ENCODE measurements at regions not wholly inside any gene's neighbourhood (a gene's known extent, or its start where the extent isn't known, plus 50 kb on each side); places are given as distances from the start of the nearest gene placed in this dataset.

DNA sequence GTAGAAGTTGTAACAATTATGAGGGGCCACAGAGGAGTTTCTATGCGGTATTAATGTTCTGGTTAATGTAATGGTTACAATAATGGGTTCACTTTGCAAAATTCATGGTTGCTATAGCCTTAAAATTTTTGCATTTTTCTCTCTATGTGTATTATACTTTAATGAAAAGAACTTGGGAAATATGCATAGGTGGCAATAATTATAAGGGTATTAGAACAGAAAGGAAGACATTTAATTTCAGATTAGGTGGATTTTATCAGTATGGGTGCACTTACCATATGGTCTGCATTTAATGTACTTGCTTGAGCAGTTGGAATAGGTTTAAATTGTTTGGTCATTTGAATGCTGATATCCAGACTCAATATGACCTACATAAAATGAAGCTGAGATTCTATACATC lies 161.6 kb upstream of the TACR1 start:
- Histone ChIP-seq H3K27me3 (ENCODE audit: control insufficient read depth, low read length) (no peaks in the 10 kb centered on the region), H3K79me2 (ENCODE audit: control insufficient read depth, low read length) (no peaks in the 10 kb centered on the region), H4K20me1 (ENCODE audit: control insufficient read depth, insufficient read depth, low read depth, low read length) (no peaks in the 10 kb centered on the region), H3K9me3 (ENCODE audit: control insufficient read depth, insufficient read depth, low read length) (no peaks in the 10 kb centered on the region), H3K36me3 (ENCODE audit: control insufficient read depth, low read length) (no peaks in the 10 kb centered on the region), H3K4me2 (ENCODE audit: low read length) (no peak overlapping the region), H3K9me2 (replicated peaks; ENCODE audit: control insufficient read depth, low read length) (no peaks in the 10 kb centered on the region), H3K4me1 (ENCODE audit: control insufficient read depth, low read length) (no peaks in the 10 kb centered on the region), H3F3A (ENCODE audit: control insufficient read depth, insufficient read depth) (no peaks in the 10 kb centered on the region), H3K27ac (ENCODE audit: low read depth, low read length) (no peak overlapping the region), H3K4me3 (ENCODE audit: low read length) (no peak overlapping the region)
- no peak for TF ChIP-seq CTCF (IDR thresholded peaks at IDR 0.05; ENCODE audit: low read depth, low read length, poor library complexity, severe bottlenecking)
- no peak for TF ChIP-seq EZH2phosphoT487 (IDR thresholded peaks at IDR 0.05; ENCODE audit: borderline replicate concordance, low read length)

DNA sequence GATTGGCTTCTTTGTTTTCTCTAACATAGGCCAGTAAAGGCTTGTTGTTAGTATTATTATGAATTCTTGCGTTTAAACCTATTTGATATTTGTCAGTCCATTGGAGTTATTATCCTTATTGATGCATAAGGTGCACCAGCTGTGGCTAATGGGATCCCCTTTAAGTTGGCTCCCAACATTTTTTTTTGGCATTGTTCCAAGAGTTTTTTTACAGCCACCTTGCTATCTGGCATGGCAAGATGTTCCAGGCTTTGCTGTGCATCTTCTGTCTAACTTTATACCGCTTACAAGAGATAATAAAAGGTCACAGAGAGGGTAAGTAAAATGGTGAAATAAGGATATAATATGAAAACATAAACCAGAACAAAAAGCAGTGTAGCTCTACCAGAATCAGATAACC lies 157.5 kb upstream of the TACR1 start:
- Histone ChIP-seq H3K36me3 (ENCODE audit: control insufficient read depth, low read length) (no peaks in the 10 kb centered on the region), H3K4me3 (ENCODE audit: low read length) (no peak overlapping the region), H3K9me2 (replicated peaks; ENCODE audit: control insufficient read depth, low read length) (no peaks in the 10 kb centered on the region), H3K27me3 (ENCODE audit: control insufficient read depth, low read length) (no peaks in the 10 kb centered on the region), H3K9me3 (ENCODE audit: control insufficient read depth, insufficient read depth, low read length) (no peaks in the 10 kb centered on the region), H3K79me2 (ENCODE audit: control insufficient read depth, low read length) (no peaks in the 10 kb centered on the region), H3K4me2 (ENCODE audit: low read length) (no peak overlapping the region), H4K20me1 (ENCODE audit: control insufficient read depth, insufficient read depth, low read depth, low read length) (no peaks in the 10 kb centered on the region), H3F3A (ENCODE audit: control insufficient read depth, insufficient read depth) (no peaks in the 10 kb centered on the region), H3K27ac (ENCODE audit: low read depth, low read length) (no peak overlapping the region), H3K4me1 (ENCODE audit: control insufficient read depth, low read length) (no peaks in the 10 kb centered on the region)
- no peak for TF ChIP-seq EZH2phosphoT487 (IDR thresholded peaks at IDR 0.05; ENCODE audit: borderline replicate concordance, low read length)
- TF ChIP-seq CTCF (IDR thresholded peaks at IDR 0.05; ENCODE audit: low read depth, low read length, poor library complexity, severe bottlenecking), result no peak

DNA sequence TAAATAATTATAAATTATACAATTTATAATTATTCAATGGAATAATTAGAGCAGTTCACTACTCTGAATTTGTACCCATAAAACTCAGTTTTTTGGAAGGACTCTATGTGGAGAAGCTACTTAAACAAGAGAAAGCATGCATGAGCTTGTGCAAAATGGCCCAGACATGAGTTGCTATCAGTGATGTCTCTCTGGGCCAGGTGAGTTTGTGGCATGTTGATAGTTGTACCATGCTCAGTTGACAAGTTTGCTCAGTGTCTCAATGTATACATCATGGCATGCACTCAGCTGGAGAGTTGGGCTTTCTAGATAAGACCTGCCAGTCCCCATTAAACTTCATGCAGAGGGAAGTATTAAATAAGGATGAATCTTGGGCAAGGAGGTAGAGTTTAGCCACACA lies 153.8 kb upstream of the TACR1 start:
- no peaks in the 10 kb centered on the region for H3K4me1 ChIP-seq (ENCODE audit: control insufficient read depth, low read length)
- H3K36me3 ChIP-seq (ENCODE audit: control insufficient read depth, low read length), result no peaks in the 10 kb centered on the region
- TF ChIP-seq EZH2phosphoT487 (IDR thresholded peaks at IDR 0.05; ENCODE audit: borderline replicate concordance, low read length) (no peak), CTCF (IDR thresholded peaks at IDR 0.05; ENCODE audit: low read depth, low read length, poor library complexity, severe bottlenecking) (no peak)
- H3F3A ChIP-seq (ENCODE audit: control insufficient read depth, insufficient read depth), result no peaks in the 10 kb centered on the region
- H3K4me3 ChIP-seq (ENCODE audit: low read length), result no peak overlapping the region
- no peak overlapping the region for H3K27ac ChIP-seq (ENCODE audit: low read depth, low read length)
- no peak overlapping the region for H3K4me2 ChIP-seq (ENCODE audit: low read length)
- H3K27me3 ChIP-seq (ENCODE audit: control insufficient read depth, low read length), result no peaks in the 10 kb centered on the region
- H4K20me1 ChIP-seq (ENCODE audit: control insufficient read depth, insufficient read depth, low read depth, low read length), result no peaks in the 10 kb centered on the region
- no peaks in the 10 kb centered on the region for H3K9me3 ChIP-seq (ENCODE audit: control insufficient read depth, insufficient read depth, low read length)
- H3K79me2 ChIP-seq (ENCODE audit: control insufficient read depth, low read length), result no peaks in the 10 kb centered on the region
- no peaks in the 10 kb centered on the region for H3K9me2 ChIP-seq (replicated peaks; ENCODE audit: control insufficient read depth, low read length)

GRCh38 chr2:75348307-75348706 lies 149.0 kb upstream of the TACR1 start:
- H3K79me2 ChIP-seq (ENCODE audit: control insufficient read depth, low read length), result no peaks in the 10 kb centered on the region
- H3K9me3 ChIP-seq (ENCODE audit: control insufficient read depth, insufficient read depth, low read length), result no peaks in the 10 kb centered on the region
- no peaks in the 10 kb centered on the region for H3F3A ChIP-seq (ENCODE audit: control insufficient read depth, insufficient read depth)
- no peaks in the 10 kb centered on the region for H4K20me1 ChIP-seq (ENCODE audit: control insufficient read depth, insufficient read depth, low read depth, low read length)
- no peaks in the 10 kb centered on the region for H3K36me3 ChIP-seq (ENCODE audit: control insufficient read depth, low read length)
- H3K4me1 ChIP-seq (ENCODE audit: control insufficient read depth, low read length), result no peaks in the 10 kb centered on the region
- TF ChIP-seq CTCF (IDR thresholded peaks at IDR 0.05; ENCODE audit: low read depth, low read length, poor library complexity, severe bottlenecking) (no peak), EZH2phosphoT487 (IDR thresholded peaks at IDR 0.05; ENCODE audit: borderline replicate concordance, low read length) (no peak)
- H3K27ac ChIP-seq (ENCODE audit: low read depth, low read length), result no peak overlapping the region
- H3K27me3 ChIP-seq (ENCODE audit: control insufficient read depth, low read length), result no peaks in the 10 kb centered on the region
- no peaks in the 10 kb centered on the region for H3K9me2 ChIP-seq (replicated peaks; ENCODE audit: control insufficient read depth, low read length)
- no peak overlapping the region for H3K4me2 ChIP-seq (ENCODE audit: low read length)
- H3K4me3 ChIP-seq (ENCODE audit: low read length), result no peak overlapping the region
